ENCODE measurements at regions not wholly inside any gene's neighbourhood (a gene's known extent, or its start where the extent isn't known, plus 50 kb on each side); places are given as distances from the start of the nearest gene placed in this dataset.

DNA sequence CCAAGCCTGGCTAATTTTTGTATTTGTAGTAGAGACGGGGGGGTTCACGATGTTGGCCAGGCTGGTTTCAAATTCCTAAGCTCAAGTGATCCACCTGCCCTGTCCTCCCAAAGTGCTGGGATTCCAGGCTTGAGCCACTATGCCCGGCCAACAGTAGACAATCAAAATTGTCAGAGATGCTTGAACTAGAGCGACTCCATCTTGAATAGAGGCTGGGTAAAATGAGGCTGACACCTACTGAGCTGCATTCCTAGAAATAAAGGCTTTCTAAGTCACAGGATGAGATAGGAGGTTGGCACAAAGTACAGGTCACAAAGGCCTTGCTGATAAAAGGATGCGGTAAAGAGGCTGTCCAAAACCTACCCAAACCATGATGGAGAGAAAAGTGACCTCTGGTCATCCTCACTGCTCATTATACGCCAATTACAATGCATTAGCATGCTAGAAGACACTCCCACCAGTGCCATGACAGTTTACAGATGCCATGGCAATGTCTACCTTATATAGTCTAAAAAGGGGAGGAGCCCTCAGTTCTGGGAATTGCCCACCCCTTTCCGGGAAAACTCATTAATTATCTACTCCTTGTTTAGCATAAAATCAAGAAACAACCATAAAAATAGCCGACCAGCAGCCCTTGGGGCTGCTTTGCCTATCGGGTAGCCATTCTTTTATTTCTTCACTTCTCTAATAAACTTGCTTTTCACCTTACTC, 134.5 kb downstream of the BAMBI start:
- intact Hi-C loops (cut with micrococcal nuclease), result no loop called here
- Mint-ChIP-seq H3K4me1 (ENCODE audit: low read depth) (peaks cover 10% of the 10 kb centered on the region), H3K9me3 (peaks cover 6% of the 10 kb centered on the region), H3K27ac (no peak overlapping the region), H3K4me3 (no peak overlapping the region), H3K36me3 (ENCODE audit: low read depth) (no peaks in the 10 kb centered on the region), H3K27me3 (no peaks in the 10 kb centered on the region)

DNA sequence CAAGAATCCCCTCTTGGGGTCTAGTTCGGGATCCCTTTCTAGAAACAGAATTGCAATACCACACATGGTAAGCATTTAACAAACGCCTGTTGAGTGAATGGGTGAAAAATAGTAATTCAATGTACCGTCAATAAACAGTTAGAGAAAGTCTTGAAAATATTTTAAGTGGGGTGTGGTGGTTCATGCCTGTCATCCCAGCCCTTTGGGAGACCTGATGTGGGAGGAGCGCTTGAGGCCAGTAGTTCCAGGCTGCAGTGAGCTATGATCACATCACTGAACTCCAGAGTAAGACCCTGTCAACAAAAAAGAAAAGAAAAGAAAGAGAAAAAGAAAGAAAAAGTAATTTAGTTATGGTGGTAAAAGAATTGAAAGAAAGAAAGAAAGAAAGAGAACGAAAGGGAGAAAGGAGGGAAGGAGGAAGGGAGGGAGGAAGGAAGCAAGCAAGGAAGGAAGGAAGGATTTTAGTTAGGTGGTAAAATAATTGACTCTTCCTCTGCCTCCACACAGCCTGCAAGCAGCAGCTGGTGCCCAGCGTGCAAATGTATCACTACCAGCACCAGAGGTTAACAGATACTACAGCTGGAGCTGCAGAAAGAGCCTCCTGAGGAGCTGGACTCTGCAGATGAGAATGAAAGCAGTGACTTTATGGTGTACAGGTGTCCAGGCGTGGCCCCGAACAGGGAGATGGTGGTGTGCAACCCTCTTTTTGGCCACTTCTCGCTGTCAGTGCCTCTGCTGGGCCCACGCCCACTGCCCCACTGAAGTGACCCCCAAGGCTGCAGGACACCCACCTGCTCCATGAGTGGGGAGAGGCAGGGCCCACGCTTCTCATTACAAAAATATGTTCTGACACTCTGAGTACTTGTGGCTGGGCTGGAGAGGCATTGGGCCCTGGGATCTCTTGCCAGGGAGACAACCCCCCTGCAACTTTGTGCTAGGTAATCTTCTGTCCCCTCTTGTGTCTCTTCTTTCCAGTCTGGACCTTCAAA, 135.4 kb downstream of the BAMBI start:
- Mint-ChIP-seq H3K4me1 (ENCODE audit: low read depth) (peaks cover 8% of the 10 kb centered on the region), H3K27me3 (no peaks in the 10 kb centered on the region), H3K36me3 (ENCODE audit: low read depth) (no peaks in the 10 kb centered on the region), H3K4me3 (no peak overlapping the region), H3K9me3 (peaks cover 6% of the 10 kb centered on the region), H3K27ac (no peak overlapping the region)
- intact Hi-C loops (cut with micrococcal nuclease), result no loop called here

DNA sequence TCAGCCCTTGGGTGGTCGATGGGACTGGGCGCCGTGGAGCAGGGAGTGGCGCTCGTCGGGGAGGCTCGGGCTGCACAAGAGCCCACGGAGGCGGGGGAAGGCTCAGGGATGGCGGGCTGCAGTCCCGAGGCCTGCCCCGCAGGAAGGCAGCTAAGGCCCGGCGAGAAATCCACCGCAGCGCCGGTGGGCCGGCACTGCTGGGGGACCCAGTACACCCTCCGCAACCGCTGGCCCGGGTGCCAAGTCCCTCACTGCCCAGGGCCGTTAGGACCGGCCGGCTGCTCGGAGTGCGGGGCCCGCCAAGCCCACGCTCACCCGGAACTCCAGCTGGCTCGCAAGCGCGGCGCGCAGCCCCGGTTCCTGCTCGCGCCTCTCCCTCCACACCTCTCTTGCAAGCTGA, 138.4 kb downstream of the BAMBI start:
- no peaks in the 10 kb centered on the region for H3K4me1 Mint-ChIP-seq (ENCODE audit: low read depth)
- intact Hi-C loops (cut with micrococcal nuclease), result no loop called here
- no peak overlapping the region for H3K27ac Mint-ChIP-seq
- H3K36me3 Mint-ChIP-seq (ENCODE audit: low read depth), result no peaks in the 10 kb centered on the region
- no peak overlapping the region for H3K4me3 Mint-ChIP-seq
- H3K9me3 Mint-ChIP-seq, result peaks cover 6% of the 10 kb centered on the region
- no peaks in the 10 kb centered on the region for H3K27me3 Mint-ChIP-seq

DNA sequence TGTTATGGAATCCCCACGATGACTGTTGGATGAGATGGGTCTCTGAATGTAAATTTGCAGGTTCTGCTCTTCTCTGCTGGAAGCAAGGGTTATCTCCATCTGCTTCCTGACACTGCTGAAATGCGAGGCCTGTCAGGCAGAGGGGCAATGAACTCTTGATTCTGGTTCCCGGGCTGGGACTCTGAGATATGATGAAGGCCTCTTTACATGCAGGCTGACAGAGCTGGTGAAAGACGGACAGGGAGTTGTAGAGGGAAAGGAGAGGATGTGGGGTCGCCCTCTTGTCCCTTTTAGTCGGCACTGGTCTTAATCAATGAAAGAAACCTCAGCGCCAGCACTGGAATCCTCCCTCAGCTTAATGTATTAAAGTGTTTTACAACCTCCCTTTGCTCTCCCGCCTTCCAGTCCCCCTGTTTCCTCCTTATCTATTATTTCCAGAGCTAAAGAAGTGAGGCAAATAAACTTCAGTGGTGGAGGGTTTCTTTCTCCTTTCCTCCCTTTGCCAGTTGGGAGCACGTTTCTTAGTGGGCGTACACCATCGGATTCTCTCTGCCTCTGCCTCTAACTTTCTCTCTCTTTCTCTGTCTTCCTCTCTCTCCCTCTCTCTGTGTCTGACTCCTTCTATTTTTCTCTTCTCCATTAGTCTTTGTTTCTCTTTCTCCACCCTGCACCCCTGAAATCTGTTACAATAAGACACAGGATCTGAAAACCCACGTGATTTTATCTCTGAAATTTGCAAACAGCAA, 145.6 kb downstream of the BAMBI start:
- Mint-ChIP-seq H3K4me1 (ENCODE audit: low read depth) (no peaks in the 10 kb centered on the region), H3K27me3 (peaks cover 1% of the 10 kb centered on the region), H3K27ac (no peak overlapping the region), H3K4me3 (no peak overlapping the region), H3K36me3 (ENCODE audit: low read depth) (no peaks in the 10 kb centered on the region), H3K9me3 (no peaks in the 10 kb centered on the region)
- intact Hi-C loops (cut with micrococcal nuclease), result no loop called here

DNA sequence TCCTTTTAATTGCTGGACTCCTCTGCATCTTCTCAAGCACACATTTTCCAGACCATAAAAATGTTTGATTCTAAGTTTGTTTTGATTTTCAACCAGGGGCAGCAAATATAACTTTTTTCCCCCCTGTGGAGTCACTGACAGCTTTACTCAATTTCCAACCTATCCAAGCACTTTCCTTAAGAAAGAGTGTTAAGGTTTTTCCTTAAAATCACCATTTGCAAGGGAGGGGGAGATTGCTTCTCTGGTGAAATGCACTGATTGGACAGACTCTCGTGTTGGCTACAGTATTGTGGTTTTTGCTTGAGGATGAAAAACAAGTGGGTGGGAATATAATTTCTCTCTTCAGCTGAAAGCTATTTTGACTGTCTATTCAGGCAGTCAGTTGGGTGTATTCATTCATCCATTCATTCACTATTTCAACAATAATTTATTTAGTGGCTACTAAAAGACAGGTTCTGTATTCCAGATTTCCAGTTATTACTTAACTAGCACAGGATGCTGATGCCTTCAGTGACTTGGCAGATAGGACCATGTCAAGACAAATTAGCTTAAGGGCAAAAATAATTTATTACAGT, 146.3 kb downstream of the BAMBI start:
- intact Hi-C loops (cut with micrococcal nuclease), result no loop called here
- Mint-ChIP-seq H3K36me3 (ENCODE audit: low read depth) (no peaks in the 10 kb centered on the region), H3K4me1 (ENCODE audit: low read depth) (no peaks in the 10 kb centered on the region), H3K27ac (no peak overlapping the region), H3K9me3 (no peaks in the 10 kb centered on the region), H3K27me3 (peaks cover 1% of the 10 kb centered on the region), H3K4me3 (no peak overlapping the region)

DNA sequence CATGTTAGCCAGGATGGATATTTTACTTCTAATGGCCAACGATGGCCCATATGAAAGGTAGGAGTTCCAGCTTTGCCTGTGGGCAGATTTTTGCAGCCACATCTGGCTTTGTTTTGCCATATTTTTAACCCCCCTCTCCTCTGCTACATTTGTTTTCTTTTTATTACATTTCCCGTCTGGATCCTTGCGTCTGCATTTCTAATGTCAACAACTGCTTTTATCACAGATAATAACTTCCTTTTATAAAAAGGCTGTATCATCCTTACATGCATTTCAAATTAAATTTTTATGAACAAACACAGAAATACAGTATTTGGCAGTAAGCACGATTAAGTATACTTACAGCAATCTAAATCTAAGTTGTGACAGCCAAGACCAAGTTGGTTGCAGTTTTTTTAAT, 156.0 kb downstream of the BAMBI start:
- Mint-ChIP-seq H3K36me3 (ENCODE audit: low read depth) (no peaks in the 10 kb centered on the region), H3K4me1 (ENCODE audit: low read depth) (no peaks in the 10 kb centered on the region), H3K27ac (no peak overlapping the region), H3K27me3 (no peaks in the 10 kb centered on the region), H3K9me3 (no peaks in the 10 kb centered on the region), H3K4me3 (no peak overlapping the region)
- intact Hi-C loops (cut with micrococcal nuclease), result no loop called here

DNA sequence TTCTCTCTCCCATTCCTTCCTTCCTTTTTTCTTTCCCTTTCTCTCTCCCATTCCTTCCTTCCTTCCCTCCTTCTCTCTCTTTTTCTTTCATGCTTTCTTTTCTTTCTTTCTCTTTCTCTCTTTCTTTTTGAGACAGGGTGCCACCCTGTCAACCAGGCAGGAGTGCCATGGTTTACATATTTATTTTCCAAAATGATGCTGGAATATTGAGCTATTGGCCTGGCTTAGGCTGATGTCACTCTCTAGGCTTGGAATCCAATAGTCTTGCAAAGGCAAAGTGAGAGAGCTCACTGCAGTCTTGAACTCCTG, 159.1 kb downstream of the BAMBI start:
- Mint-ChIP-seq H3K36me3 (ENCODE audit: low read depth) (no peaks in the 10 kb centered on the region), H3K4me1 (ENCODE audit: low read depth) (no peaks in the 10 kb centered on the region), H3K4me3 (no peak overlapping the region), H3K27me3 (no peaks in the 10 kb centered on the region), H3K27ac (no peak overlapping the region), H3K9me3 (no peaks in the 10 kb centered on the region)
- intact Hi-C loops (cut with micrococcal nuclease), result no loop called here

DNA sequence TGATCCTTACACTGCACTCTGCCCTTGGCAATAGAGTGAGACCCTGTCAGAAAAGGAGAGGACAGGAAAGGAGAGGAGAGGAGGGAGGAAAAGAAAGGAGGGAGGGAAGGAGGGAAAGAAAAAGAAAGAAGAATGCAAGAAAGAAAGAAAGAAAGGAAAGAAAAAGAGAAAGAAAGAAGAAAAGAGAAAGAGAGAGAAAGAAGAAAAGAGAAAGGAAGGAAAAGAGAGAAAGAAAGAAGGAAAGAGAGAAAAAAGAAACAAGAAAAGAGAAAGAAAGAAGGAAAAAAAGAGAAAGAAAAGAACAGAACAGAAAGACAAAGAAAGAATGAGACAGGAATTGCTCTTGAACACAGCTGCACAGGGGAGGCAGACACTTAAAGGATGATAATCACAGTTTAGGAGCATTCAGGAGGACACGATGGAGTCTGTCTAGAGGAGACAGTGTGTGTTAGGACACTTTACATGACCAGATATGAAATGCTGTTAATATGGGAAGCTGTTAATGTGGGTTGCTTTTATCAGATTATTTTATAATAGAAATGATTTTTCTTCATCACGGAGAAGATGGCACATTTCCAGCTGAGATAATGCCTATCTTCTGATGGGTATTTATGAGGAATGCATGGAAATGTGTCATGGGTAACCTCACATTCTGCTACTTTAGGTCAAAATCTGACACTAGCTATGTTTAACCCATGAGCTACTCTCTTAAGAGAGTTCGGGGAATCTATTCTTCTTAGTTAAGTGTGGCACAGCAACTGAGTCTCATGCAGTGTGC, 160.5 kb downstream of the BAMBI start:
- no peaks in the 10 kb centered on the region for H3K4me1 Mint-ChIP-seq (ENCODE audit: low read depth)
- H3K4me3 Mint-ChIP-seq, result no peak overlapping the region

DNA sequence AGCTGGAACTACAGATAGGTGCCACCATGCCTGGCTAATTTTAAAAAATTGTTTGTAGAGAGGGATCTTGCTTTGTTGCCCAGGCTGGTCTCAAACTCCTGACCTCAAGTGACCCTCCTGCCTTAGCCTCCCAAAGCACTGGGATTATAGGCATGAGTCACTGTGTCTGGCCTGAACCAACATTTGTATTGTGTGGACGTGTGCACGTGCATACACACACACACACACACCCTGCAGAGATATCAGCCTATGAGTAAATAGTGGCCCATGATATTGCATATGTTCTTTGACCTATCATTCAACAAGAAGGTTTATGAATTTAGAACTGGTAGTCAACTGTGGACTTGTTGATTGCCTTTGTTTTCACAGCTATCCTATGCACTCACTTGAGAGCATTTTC, 161.6 kb downstream of the BAMBI start:
- Mint-ChIP-seq H3K4me3 (no peak overlapping the region), H3K9me3 (no peaks in the 10 kb centered on the region), H3K27ac (no peak overlapping the region), H3K36me3 (ENCODE audit: low read depth) (no peaks in the 10 kb centered on the region), H3K4me1 (ENCODE audit: low read depth) (no peaks in the 10 kb centered on the region), H3K27me3 (no peaks in the 10 kb centered on the region)
- intact Hi-C loops (cut with micrococcal nuclease), result no loop called here

More for the DNA sequence above, 160.5 kb downstream of the BAMBI start:
- Mint-ChIP-seq H3K9me3 (no peaks in the 10 kb centered on the region), H3K27me3 (no peaks in the 10 kb centered on the region), H3K36me3 (ENCODE audit: low read depth) (no peaks in the 10 kb centered on the region), H3K27ac (no peak overlapping the region)
- intact Hi-C loops (cut with micrococcal nuclease), result no loop called here

DNA sequence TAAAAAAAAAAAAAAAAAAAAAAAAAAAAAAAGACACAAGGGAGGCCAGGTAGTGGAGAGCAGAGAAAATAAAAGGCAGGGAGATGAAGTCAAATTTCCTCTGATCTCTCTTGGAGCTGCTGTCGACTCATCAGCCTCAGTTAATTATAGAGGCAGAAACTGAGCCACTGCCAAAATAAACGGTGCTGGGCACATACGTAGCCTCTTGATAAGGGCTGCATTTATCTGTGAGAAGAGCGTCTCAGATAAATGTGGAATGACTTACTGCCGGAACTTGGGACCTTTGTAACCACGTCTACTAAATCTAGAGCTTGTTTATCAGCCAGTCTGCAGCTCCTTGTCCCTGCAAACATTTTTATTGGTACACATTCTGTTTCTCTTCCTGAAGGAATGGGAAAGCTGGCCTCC, 162.3 kb downstream of the BAMBI start:
- intact Hi-C loops (cut with micrococcal nuclease), result no loop called here
- Mint-ChIP-seq H3K4me3 (no peak overlapping the region), H3K36me3 (ENCODE audit: low read depth) (no peaks in the 10 kb centered on the region), H3K27ac (no peak overlapping the region), H3K9me3 (no peaks in the 10 kb centered on the region), H3K4me1 (ENCODE audit: low read depth) (no peaks in the 10 kb centered on the region), H3K27me3 (no peaks in the 10 kb centered on the region)

DNA sequence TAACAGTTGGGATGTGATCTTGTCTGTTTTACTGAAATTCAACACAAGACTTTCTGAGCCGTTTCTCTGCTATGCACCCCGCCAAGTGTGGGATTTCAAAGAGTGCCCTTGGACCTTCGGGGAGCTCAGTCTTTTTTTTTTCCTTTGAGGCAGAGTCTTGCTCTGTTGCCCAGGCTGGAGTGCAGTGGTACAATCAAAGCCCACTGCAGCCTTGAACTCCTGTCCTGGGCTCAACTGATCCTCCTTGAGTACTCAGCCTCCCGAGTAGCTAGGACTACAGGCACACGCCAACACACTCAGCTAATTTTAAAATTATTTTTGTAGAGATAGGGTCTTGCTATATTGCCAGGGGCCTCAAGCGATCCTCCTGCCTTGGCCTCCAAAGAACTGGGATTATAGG, 162.9 kb downstream of the BAMBI start:
- intact Hi-C loops (cut with micrococcal nuclease), result no loop called here
- H3K4me1 Mint-ChIP-seq (ENCODE audit: low read depth), result no peaks in the 10 kb centered on the region
- H3K9me3 Mint-ChIP-seq, result no peaks in the 10 kb centered on the region
- H3K27ac Mint-ChIP-seq, result no peak overlapping the region
- H3K4me3 Mint-ChIP-seq, result no peak overlapping the region
- no peaks in the 10 kb centered on the region for H3K27me3 Mint-ChIP-seq
- H3K36me3 Mint-ChIP-seq (ENCODE audit: low read depth), result no peaks in the 10 kb centered on the region

DNA sequence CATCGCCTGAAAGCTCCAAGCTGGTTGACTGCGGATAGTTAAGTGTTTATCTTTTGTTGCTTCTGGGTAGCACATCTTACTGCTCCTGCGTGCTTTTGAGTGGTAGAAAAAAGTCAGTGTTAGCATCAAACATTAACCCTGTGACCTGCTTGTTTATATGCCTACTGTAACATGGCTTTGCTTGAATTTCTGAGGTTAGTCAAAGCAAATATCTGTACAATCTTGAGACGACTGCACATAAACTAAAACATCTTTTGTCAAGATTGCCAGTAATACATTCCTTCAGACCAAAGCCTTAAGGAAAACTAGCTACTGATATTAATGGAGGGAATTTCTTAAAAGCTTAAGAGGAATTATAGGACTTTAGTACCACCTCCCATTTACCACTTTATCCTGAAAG, 163.7 kb downstream of the BAMBI start:
- no peaks in the 10 kb centered on the region for H3K27me3 Mint-ChIP-seq
- intact Hi-C loops (cut with micrococcal nuclease), result no loop called here

DNA sequence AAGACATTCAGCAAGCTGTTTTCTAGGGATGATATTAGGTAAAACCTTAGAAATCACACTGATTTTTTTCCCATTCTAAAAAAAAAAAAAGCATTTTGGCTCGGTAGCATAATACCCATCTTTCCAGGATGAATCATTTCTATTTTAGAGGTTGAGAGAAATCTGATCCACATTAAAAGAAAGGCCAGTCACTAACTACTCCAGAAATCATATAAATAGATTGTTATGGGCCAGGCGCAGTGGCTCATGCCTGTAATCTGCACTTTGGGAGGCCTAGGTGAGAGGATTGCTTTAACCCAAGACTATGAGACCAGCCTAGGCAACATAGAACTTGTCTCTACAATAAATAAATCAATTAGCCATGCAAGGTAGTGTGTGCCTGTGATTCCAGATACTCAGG, 164.3 kb downstream of the BAMBI start:
- Mint-ChIP-seq H3K4me1 (ENCODE audit: low read depth) (no peaks in the 10 kb centered on the region), H3K36me3 (ENCODE audit: low read depth) (no peaks in the 10 kb centered on the region), H3K27ac (no peak overlapping the region), H3K9me3 (no peaks in the 10 kb centered on the region), H3K4me3 (no peak overlapping the region), H3K27me3 (no peaks in the 10 kb centered on the region)
- intact Hi-C loops (cut with micrococcal nuclease), result no loop called here

More for the DNA sequence above, 163.7 kb downstream of the BAMBI start:
- Mint-ChIP-seq H3K36me3 (ENCODE audit: low read depth) (no peaks in the 10 kb centered on the region), H3K4me3 (no peak overlapping the region), H3K27ac (no peak overlapping the region), H3K9me3 (no peaks in the 10 kb centered on the region), H3K4me1 (ENCODE audit: low read depth) (no peaks in the 10 kb centered on the region)
